Right cardiac atrium (tissue), 5 donors: ENCODE measurements at regions not wholly inside any gene's neighbourhood (a gene's known extent, or its start where the extent isn't known, plus 50 kb on each side); places are given as distances from the start of the nearest gene placed in this dataset.

Experiments used
- ATAC-seq, 2 donors: fragments of 200-7000 bp; cut with Tn5 transposase; one replicate each; pipeline versions ENCODE4 v1.8.0 to v1.9.1; 2020; ENCODE audit warnings: moderate library complexity in 2 of 2, mild to moderate bottlenecking in 1 of 2
- DNase-seq, 3 donors: peaks; one replicate each; pipeline ENCODE4 v3.0.0-alpha.2; 2020
- H3K27ac ChIP-seq: one replicate; pipeline ENCODE4 v1.5.1; 2013; ENCODE audit warnings: mild to moderate bottlenecking, low read length, control low read depth, moderate library complexity
- H3K27me3 ChIP-seq: one replicate; pipeline ENCODE4 v1.6.1; 2013; ENCODE audit not compliant: control insufficient read depth, insufficient read depth
- H3K4me1 ChIP-seq: one replicate; pipeline ENCODE4 v1.6.1; 2013; ENCODE audit warnings: low read length; ENCODE audit not compliant: control insufficient read depth, insufficient read depth
- H3K4me3 ChIP-seq: one replicate; pipeline ENCODE4 v1.5.1; 2013; ENCODE audit warnings: low read length, control low read depth
- H3K9me3 ChIP-seq: one replicate; pipeline ENCODE4 v1.6.1; 2013; ENCODE audit warnings: low read length; ENCODE audit not compliant: control insufficient read depth
- WGBS: extraction: QIAGEN DNeasy Blood & Tissue Kit; methylation state at CpG from one replicate; pipeline ENCODE4 v1.1.7; 2013; 5-methylcytosine and 5-hydroxymethylcytosine counted together
- intact Hi-C, 4 donors: fragments of 100-400 bp; cut with DNase I; formaldehyde crosslinking; loops; one replicate each; pipeline versions ENCODE4 v1.11.0 to v1.14.0; 2022 to 2023
- donor health status: healthy with polysubstance abuse.
- donor health status: DM: no; HTN: yes; CAD: no.
- donor health status: DM: no; HTN: no; CAD: no.
- donor health status: DM: no; HTN: yes; CAD: no; lungs with severe emphysema.
- donor health status: DM: yes; HTN: yes; CAD: no.

DNA sequence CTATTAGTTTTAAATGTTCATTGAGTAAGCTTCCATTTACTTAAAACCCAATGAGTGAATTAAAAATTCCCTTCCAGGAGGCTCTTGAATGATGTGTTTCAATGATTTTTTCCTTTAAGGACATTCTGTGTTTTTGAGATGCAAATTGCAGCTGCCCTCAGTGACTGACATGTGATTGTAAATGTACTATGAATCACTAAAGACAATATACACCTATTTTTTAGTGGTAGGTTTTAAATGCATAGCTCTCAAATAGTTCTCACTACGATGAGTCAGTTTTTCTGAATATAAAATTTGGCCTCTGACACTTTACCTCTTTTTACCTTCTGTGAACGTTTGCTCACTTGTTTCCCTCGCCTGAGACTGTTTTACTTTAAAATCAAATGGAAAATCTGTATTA, 204.7 kb downstream of the BARHL2 start:
- Histone ChIP-seq H3K4me3 (no peak overlapping the region), H3K9me3 (no peaks in the 10 kb centered on the region), H3K27ac (no peak overlapping the region), H3K4me1 (no peaks in the 10 kb centered on the region), H3K27me3 (no peaks in the 10 kb centered on the region)
- intact Hi-C loops = no loop called here
- 66% methylated on average over 3 of the region's 3 CpGs for WGBS
- DNase-seq (no peak), ATAC-seq (no peak)

GRCh38 chr1:90510143-90510542, 207.0 kb downstream of the BARHL2 start:
- ATAC-seq (no peak), DNase-seq (no peak)
- Histone ChIP-seq H3K27ac (no peak overlapping the region), H3K9me3 (no peaks in the 10 kb centered on the region), H3K4me1 (no peaks in the 10 kb centered on the region), H3K27me3 (no peaks in the 10 kb centered on the region), H3K4me3 (no peak overlapping the region)
- intact Hi-C loops = no loop called here
- WGBS = 55% methylated on average over 3 of the region's 3 CpGs

DNA sequence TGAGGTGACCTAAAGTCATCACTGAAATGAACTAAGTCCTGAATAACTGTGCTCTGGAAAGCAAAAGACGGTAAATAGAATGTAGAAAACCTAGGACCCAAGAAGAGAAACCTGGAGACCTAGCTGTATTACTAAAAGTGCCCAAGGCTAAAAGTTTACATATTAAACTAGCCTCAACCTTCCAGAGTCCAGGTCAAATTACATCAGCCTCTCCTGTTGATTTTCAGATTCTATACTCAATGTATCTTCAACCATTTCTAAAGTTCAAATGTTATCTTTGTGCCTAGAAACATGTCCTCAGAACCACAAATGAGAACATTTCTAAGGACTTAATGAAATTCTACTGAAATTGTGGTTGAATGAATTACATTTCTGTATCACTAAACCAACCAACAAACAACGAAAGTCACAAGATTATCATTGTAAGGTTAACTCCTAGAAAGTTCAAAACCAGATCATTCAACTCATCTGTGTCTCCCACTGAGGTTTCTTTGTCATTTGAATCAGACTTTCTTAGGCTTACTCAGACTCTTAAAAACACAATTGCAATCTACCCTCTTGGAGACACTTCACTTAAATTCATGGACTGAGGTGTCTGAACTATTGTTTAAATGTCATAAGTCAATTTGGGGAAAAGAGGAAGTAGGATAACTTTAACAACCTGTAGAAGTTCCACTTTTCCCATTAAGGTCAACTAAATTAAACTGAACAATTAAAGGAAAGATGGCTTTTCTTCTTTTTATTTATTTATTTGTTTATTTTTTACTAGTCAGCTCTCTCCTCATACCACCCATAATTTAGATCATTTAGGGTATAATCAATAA, 207.7 kb downstream of the BARHL2 start:
- ATAC-seq (no peak), DNase-seq (no peak)
- Histone ChIP-seq H3K4me1 (no peaks in the 10 kb centered on the region), H3K9me3 (no peaks in the 10 kb centered on the region), H3K27me3 (no peaks in the 10 kb centered on the region), H3K27ac (no peak overlapping the region), H3K4me3 (no peak overlapping the region)
- WGBS = 79% methylated on average over 2 of the region's 2 CpGs
- intact Hi-C loops = no loop called here

- no peaks in the 10 kb centered on the region for H3K27me3 ChIP-seq
- H3K4me1 ChIP-seq = no peaks in the 10 kb centered on the region
- H3K4me3 ChIP-seq = no peak overlapping the region
- intact Hi-C loops = no loop called here
- WGBS = 84% methylated on average over 2 of the region's 2 CpGs
- H3K27ac ChIP-seq = no peak overlapping the region
- H3K9me3 ChIP-seq = no peaks in the 10 kb centered on the region
- ATAC-seq (no peak), DNase-seq (no peak)
Observed at GRCh38 chr1:90508376-90509167, 208.5 kb downstream of the BARHL2 start.

DNA sequence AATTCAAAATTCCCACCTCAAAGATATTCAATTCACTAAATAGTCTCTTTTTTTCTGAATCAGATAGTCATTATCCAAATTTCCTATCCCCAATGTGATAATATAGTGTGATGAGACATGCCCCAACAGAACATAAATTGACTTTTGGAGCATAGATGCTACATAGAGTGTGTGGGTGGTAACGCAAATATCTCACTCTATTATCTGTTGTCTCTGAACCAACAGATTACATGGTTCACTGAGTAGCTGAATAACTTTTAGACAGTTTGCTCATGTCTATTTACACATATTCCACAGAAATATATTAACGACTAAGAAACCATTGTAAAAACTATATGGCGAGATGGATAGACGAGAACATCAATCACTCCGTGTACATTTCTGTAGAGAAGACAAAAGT, 209.9 kb downstream of the BARHL2 start:
- no peak for DNase-seq
- intact Hi-C loops = no loop called here
- ATAC-seq = no peak
- WGBS = 62% methylated on average over 5 of the region's 5 CpGs
- Histone ChIP-seq H3K4me3 (no peak overlapping the region), H3K27me3 (no peaks in the 10 kb centered on the region), H3K9me3 (no peaks in the 10 kb centered on the region), H3K4me1 (no peaks in the 10 kb centered on the region), H3K27ac (no peak overlapping the region)

GRCh38 chr1:90505806-90506205, 211.3 kb downstream of the BARHL2 start:
- DNase-seq (no peak), ATAC-seq (no peak)
- H3K27me3 ChIP-seq = no peaks in the 10 kb centered on the region
- no peaks in the 10 kb centered on the region for H3K4me1 ChIP-seq
- no peaks in the 10 kb centered on the region for H3K9me3 ChIP-seq
- WGBS = 96% methylated on average over 2 of the region's 2 CpGs
- intact Hi-C loops = no loop called here
- H3K4me3 ChIP-seq = no peak overlapping the region
- no peak overlapping the region for H3K27ac ChIP-seq

DNA sequence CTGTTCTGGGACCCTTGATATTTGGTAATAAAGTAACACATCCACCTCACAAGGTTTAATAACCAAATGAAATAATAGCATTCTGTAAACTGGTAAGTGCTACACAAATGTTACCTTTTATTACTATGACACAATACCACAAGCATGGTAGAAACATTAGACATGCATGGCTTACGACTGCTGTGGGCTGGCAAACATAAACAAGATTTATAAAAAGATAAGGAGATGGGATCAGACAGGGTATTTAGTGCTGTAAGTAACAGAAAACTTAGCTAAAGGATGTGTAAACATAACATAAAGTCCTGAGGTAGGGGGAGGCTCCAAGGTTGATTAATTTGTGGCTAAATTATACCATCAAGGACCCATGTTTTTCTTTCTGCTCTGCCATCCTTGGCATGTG, 212.6 kb downstream of the BARHL2 start:
- Histone ChIP-seq H3K4me1 (no peaks in the 10 kb centered on the region), H3K4me3 (no peak overlapping the region), H3K9me3 (no peaks in the 10 kb centered on the region), H3K27me3 (no peaks in the 10 kb centered on the region), H3K27ac (no peak overlapping the region)
- DNase-seq (no peak), ATAC-seq (no peak)
- intact Hi-C loops = no loop called here
- 51% methylated on average over 1 of the region's 1 CpG for WGBS

GRCh38 chr1:90502696-90503095, 214.4 kb downstream of the BARHL2 start:
- intact Hi-C loops = no loop called here
- no peak for DNase-seq
- 37% methylated on average over 1 of the region's 1 CpG for WGBS
- ATAC-seq = no peak
- no peaks in the 10 kb centered on the region for H3K27me3 ChIP-seq
- no peak overlapping the region for H3K27ac ChIP-seq
- H3K4me3 ChIP-seq = no peak overlapping the region
- no peaks in the 10 kb centered on the region for H3K4me1 ChIP-seq
- no peaks in the 10 kb centered on the region for H3K9me3 ChIP-seq

GRCh38 chr1:90502194-90502593, 214.9 kb downstream of the BARHL2 start:
- Histone ChIP-seq H3K4me3 (no peak overlapping the region), H3K27me3 (no peaks in the 10 kb centered on the region), H3K27ac (no peak overlapping the region), H3K4me1 (no peaks in the 10 kb centered on the region), H3K9me3 (no peaks in the 10 kb centered on the region)
- WGBS = 60% methylated on average over 7 of the region's 7 CpGs
- DNase-seq (no peak), ATAC-seq (no peak)
- intact Hi-C loops = no loop called here

- intact Hi-C loops = no loop called here
- Histone ChIP-seq H3K4me1 (no peaks in the 10 kb centered on the region), H3K27me3 (no peaks in the 10 kb centered on the region), H3K4me3 (no peak overlapping the region), H3K27ac (no peak overlapping the region), H3K9me3 (no peaks in the 10 kb centered on the region)
- no peak for ATAC-seq
- 62% methylated on average over 3 of the region's 3 CpGs for WGBS
- DNase-seq = no peak
Observed at GRCh38 chr1:90501281-90501680, 215.8 kb downstream of the BARHL2 start.

DNA sequence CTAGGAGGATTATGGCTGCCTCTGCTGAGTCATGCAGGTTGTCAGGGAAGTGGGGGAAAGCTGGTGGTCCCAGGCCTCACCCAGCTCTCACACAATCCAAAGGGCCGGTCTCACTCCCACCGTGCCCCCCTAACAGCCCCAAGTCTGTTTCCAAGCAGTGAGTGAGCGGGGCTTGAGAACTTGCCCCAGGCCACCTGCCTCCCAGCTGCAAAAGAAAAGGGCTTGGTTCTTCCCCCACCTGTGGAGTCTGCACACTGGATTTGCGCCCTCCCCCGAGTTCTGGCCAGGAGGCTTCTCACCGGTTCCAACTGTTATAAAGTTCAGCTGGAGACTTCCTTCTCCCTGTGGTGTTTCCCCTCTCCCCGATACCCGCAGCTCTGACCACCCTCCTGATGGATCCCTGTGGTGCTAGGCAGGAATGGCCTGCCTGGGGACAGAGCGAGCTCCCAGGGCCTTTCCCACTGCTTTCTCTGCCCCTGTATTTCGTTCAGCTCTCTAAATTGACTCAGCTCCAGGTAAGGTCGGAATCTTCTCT, 222.3 kb downstream of the BARHL2 start:
- H3K4me1 ChIP-seq = no peaks in the 10 kb centered on the region
- no peaks in the 10 kb centered on the region for H3K27me3 ChIP-seq
- H3K27ac ChIP-seq = no peak overlapping the region
- intact Hi-C loops = no loop called here
- peak in 1 of 3 donors; percentile 25 for DNase-seq
- ATAC-seq = no peak
- H3K9me3 ChIP-seq = no peaks in the 10 kb centered on the region
- H3K4me3 ChIP-seq = no peak overlapping the region
- 67% methylated on average over 11 of the region's 11 CpGs for WGBS
